ENCODE measurements at regions not wholly inside any gene's neighbourhood (a gene's known extent, or its start where the extent isn't known, plus 50 kb on each side); places are given as distances from the start of the nearest gene placed in this dataset.

DNA sequence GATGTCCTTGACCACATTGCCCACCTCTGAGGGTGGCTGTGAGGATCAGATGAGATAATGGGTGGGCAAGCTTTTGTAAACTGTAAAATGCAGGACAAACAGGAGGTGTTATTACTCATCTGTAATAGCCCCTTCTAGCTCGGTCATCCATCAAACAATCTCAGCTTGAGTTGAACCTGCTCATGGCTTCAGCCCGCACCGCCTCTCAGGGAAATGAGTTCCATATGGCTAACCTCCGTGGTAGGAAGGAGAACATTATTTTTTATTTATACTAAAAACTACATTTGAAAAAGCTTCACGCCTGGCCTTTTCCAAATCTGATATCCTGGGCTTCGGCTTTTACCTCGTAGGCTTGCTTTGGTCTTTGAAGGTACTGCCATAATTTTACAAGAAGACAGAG lies 116.2 kb upstream of the USP24 start:
- no peak for DNase-seq (ENCODE audit: low spot score)

DNA sequence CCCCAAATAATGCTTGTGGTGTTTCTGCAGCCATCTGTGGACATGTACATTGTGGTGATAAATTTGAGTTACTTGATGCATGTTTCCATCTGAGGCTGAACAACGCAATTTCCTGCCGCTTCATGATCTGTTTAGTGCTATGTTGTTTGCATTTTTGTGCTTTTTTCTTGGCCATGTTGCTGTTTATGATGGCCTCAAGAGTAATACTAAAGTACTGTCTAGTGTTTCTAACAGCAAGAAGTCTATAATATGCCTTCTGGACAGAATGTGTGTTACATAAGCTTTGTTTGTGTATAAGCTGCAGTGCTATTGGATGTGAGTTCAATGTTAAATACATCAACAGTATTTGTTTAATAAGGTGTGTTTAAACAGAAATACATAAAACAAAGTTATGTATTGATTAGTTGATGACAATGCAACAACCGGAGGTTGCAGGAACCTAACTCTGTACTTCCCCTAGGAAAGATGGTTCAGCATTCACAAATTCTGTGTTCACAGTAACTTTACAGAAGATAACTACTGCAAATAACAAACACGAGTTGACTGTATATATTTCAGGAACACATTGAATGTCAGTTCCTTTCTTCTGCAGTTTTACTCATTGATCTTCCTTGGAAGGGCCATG lies 114.8 kb upstream of the USP24 start:
- no peak for DNase-seq (ENCODE audit: low spot score)

DNA sequence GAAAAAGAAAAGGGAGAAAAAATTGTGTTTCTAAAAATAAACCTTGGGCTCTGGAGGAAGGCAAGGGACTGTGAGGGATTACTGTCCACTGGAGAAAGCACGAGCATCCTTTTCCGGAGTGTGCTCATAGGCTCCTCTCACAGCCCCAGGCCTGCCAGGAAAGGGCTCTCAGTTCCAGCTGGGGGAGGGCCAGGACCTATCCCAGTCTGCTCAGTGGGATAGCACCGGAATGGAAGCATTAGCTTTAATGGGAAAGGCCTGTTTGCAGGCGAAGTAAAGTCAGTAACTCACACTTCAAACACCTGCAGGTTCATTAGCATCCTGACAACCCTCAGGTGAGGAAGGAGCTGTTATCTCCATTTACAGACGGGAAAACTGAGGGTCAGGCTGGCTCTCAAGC lies 113.9 kb upstream of the USP24 start:
- no peak for DNase-seq (ENCODE audit: low spot score)

DNA sequence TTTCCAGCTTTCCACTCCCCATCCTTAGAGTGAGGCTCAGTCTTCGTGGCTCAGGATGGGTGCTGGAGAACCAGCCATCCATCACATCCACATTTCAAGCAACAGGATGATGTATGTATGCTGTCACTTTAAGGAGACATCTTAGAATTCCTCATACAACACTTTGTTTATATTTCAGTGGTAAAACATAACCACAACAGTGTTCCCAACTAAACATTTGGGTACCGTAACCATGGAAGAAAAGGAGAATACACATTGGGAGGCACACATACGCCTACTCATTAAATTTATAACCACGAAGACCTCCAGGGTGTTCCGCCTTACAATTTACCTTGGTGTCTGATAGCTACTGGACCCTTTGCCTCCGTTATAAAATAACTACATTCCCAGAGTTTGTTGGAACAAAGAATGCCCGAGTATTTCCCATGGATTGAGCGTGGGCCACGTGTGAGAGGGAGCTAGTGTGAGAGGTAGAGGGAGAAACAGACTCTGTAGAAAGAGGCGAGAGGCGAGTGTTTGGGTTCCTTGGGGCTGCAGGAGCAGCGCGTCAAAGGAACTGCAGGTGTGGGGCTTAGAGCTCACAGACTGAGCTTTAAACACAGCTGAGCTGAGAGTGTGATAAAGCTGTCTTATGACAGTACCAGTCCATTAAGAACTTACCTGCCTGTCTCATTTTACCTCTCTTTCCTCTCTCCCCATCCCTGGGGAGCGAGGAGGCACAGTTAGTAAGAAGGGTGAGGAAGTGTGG lies 111.5 kb upstream of the USP24 start:
- DNase-seq (ENCODE audit: low spot score) = no peak

DNA sequence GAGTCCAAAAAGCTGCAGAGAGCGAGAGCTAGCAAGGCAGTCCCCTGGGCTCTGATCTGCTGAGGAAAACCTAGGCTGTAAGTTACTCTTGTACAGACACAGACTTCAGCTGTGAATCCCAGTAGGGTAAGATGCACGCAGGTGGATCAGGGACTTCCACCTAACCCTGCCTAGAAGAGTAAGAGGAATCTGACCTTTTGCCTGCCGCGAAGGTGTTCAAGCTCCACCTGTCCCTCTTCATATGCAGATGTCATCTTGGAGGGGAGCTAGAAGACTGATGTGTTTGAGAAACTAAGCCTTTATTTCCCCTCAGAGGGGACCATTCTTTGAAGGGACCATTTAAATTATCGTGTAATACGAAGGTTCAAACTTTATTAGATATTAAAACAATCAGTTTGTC lies 108.6 kb upstream of the USP24 start:
- DNase-seq (ENCODE audit: low spot score) = no peak

DNA sequence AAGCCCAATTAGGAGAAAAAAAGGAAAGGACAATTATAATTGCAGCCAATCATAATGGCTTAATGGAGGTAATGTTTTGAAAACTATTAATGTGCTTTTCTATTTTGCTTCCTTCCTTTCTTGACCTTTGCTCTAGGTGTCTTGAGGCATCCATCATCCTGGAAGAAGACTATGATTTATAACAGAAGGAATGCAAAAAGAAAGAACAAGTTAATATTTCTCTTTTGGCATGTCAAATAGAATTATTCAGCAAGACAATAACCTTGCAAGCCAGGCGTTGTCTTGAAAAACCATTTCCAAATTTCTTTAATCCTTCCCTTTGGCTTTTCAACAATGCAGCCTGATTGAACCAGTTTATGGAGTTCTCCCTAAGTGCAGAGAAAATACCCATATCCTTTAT lies 107.7 kb upstream of the USP24 start:
- no peak for DNase-seq (ENCODE audit: low spot score)

DNA sequence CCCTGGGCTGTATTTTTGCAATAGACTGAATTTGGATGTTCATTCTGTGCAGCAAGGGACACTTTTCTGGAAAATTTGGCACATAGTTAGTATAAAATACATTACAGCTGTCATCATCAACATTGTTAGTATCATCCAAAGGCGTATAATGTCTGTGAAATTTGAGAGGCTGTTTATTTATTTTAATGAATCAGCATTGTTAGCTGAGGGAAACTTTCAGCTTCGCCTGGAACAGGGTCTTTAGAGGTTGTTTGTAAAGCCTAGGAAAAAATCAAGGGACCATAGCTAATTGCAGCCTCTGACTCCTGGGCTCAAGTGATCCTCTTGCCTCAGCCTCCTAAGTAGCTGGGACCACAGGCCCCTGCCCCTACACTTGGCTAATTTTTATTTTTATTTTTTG lies 106.8 kb upstream of the USP24 start:
- DNase-seq (ENCODE audit: low spot score) = no peak

DNA sequence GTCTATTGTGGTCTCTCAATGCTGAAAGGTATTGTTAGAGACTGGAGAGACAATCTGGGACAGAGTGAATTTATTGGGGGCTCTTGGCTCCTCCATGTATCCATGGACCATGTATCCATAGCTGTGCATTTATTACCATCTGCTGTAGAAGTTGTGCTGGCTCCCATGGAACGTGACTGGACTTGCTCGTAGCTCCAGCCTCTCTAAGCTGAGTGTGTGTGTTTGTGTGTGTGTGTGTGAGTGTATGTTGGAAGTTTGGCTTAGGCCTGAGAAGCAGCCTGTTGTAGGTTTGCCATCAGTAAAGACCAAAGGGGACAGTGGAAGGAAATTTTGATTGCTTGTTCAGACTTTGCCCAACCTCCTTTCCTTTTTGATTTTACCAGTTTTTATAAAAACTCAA lies 105.7 kb upstream of the USP24 start:
- DNase-seq (ENCODE audit: low spot score) = no peak

DNA sequence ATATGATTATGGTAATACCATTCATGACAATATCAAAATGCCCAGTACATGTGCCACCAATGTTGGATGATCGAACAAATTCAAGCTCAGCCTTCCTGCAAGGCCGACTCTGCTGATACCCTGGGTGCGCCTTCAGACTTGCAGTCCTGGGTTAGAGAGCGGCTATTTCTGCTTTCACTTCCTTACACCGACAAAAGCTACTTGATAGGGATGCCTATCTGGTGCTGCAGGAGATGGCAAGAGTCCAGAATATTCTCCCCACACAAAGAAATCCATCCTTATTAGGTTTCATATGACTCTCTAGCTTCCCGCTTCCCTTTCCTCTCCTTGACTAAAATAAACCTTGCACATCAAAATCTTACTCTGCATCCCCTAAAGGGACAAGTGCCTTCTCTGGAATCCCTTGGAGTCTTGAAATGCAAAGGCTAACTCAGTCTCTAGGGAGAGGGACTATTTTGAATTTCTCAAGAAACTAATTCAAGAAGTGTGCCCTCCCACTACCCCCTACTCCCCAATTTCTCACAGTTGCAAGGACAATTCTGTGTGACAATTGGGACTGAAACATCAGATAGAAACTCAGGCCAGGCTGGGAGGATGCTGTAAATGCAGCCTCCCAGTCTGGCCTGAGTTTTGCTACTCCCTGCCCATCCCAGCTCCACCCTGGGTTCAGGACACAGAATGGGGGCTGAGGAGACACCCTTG lies 103.1 kb upstream of the USP24 start:
- peak; percentile 38 for DNase-seq (ENCODE audit: low spot score)

DNA sequence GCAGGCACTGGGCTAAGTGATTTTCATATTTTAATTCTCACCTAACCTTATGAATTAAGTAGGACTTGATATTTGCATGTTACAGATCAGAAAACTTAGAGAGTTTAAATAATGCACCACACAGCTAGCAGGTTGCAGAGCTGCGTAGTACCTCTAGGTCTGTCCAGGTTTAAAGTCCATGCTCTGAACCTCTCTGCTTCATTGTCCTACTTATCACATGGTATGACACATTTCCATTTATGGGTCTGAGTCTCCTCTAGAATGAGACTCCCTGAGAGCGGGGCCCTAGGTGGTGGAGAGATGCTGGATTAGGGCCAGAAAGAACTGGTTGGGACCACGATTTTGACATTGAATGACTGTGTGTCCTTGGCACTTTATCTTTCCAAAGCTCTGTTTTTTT lies 102.5 kb upstream of the USP24 start:
- no peak for DNase-seq (ENCODE audit: low spot score)

DNA sequence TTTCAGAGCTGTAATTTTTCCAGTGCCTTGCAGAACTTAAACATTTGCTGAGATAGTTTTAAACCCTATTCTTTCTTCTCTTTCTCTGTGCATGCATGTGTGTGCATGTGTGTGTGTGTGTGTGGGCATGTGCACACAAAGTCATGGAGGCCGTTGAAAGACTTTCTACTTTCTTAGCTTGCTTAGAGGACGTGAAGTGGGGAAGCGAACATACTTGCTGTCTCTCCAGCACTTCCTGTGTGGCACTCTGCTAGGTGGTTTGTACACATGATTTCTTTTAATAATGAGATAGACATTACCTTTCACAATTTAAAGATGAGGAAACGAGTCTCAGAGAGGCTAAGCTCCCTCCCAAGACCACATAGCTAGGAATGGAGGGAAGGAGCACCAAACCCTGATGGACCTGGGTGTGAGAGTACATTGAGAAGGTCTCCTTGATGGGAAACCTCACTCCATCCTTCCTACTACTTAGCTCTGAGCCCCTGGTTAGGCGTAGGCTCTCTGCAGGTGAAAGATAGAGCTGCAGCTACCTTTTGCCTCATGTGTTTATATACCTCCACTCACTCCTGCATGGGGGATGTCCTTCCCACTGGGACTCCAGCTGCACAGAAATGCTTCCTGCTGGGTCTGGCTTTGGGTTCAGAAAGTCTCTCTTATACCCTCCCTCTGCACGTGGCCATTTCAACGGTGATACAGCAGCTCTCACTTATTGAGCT lies 101.9 kb upstream of the USP24 start:
- DNase-seq (ENCODE audit: low spot score) = no peak

DNA sequence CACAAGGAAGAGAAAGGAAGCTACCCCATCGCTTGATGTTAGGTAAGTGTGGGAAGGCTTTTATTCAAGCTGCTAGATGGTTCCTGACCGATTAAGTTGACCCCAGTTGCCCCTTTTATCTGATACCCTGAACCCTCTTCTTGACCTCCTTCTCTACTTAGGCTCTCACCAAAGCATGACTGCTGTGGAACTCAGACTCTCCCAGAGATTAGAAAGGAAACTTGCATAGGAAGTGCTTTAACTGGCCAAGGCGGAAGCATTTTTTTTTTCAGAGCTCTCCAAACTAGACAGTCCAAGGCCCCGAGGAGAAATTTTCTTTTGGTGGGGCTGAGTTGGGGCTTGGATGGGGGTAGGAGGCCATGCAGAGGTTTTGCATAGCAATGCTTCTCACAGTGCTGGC lies 101.3 kb upstream of the USP24 start:
- no peak for DNase-seq (ENCODE audit: low spot score)

DNA sequence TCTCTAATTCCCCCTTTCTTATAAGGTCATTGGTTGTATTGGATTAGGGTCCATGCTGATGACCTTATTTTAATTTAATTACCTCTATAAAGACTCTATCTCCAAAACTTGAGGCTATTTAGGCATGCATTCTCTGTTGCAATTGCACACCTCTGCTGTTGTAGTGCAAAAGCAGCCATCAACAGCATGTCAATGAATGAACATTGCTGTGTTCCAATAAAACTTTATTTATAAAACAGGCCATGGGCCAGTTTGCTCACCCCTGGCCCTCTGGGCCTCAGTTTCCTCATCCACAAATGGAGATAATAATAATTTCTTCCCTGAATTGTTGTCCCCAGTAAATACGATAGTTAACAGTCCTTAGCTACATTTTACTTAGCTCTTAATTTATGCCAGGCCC lies 100.4 kb upstream of the USP24 start:
- DNase-seq (ENCODE audit: low spot score) = no peak

DNA sequence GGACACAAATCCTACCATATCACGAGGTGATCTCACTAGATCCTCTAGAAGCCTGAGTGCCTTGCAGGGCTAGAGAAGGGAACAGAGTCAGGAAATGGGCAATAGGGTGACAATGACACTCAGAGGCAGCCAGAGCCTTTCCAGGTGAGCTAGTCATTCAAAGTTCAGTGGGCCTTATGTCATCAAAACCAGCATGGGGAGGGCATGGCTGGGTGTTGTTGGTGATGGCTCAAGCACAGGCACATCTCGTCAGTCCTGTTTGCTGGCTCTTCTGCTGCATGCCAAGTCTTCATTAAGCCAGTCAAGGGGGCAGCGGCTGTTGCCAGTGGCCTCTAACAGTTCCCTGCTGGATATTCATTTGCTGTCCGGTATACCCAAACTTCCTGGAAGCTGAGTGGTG lies 99.6 kb upstream of the USP24 start:
- DNase-seq (ENCODE audit: low spot score) = no peak

DNA sequence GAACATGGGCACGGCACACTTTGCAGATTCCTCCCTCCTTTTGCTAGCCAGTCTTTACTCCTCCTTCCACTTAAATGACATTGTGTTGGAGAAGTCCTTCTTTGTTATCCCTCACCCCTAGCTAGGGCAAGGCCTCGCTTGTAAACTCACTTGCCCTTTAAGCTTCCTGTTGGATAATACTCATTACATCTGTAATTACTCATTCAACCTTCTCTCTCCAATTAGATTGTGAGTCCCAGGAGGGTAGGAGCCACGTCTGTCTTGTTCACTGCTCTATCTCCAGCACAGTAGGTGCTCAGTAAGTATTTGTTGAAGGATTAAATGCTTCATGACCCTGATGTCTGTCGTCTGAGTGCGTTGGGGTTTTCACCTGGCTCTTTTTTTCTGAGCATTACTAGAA lies 98.7 kb upstream of the USP24 start:
- DNase-seq (ENCODE audit: low spot score) = no peak

DNA sequence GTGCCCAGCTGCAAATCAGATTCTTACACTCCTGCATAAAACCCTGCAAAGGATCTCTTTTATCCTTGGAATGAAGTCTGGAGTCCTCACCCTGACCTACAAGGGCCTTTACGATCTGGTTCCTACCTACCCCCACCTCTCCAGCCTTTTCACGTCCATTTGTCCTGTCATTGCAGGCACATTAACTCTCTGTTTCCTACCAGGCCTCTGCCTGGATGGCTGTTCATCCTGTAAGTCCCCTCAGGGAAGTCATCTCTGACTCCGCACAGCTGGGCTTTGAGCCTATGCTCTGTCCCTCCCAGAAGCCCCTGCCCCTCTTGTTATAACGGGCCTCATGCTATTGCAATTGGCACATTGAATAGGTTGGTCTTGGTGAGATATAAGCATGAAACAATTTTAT lies 96.8 kb upstream of the USP24 start:
- DNase-seq (ENCODE audit: low spot score) = no peak

DNA sequence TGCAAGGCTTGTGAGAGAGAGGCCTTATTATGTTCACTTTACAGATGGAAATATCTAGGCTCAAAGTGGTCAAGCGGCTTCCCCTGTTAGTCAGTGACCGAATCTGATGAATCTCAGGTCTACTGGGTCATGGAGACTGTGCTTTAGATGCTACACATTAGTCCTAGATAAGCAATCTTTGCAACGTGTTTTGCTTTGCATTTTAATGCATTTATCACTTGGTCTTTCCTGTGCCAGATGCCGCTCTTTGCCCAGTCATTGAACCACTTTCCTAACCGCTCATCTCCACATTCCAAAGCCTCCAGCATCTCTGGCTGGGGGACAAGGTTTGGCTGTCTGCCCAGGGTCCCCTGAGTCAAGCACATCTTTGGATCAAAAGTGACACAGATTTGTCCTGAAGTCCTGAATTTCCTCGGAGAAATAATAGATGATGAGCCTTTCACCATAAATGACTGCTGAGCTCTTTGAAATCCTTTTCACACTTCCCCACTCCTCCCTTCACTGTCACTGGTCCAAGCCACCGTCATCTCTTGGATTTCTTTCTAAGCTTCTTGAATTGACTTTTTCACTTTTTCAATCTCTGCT lies 96.0 kb upstream of the USP24 start:
- no peak for DNase-seq (ENCODE audit: low spot score)

DNA sequence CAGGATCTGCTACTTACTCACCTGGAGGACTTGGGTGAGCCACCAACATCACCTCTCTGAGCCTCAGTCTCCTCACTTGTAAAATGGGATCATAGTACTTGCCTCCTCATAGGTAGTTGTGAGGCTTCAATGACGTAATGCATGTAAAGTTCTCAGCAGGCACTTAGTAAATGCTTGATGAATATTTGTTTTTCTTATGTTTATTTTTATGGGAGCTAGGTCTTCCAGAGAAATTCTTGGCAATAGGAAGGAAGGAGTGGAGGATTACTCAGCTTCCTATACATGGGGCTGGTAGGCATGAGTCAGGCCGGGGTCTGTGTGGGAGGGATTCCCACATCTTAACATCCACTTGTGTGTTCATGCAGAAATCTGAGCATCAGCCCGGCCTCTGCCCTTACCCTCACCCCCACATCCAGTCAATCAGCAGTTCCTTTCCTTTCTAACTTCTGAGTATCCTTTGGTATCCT lies 95.4 kb upstream of the USP24 start:
- no peak for DNase-seq (ENCODE audit: low spot score)

DNA sequence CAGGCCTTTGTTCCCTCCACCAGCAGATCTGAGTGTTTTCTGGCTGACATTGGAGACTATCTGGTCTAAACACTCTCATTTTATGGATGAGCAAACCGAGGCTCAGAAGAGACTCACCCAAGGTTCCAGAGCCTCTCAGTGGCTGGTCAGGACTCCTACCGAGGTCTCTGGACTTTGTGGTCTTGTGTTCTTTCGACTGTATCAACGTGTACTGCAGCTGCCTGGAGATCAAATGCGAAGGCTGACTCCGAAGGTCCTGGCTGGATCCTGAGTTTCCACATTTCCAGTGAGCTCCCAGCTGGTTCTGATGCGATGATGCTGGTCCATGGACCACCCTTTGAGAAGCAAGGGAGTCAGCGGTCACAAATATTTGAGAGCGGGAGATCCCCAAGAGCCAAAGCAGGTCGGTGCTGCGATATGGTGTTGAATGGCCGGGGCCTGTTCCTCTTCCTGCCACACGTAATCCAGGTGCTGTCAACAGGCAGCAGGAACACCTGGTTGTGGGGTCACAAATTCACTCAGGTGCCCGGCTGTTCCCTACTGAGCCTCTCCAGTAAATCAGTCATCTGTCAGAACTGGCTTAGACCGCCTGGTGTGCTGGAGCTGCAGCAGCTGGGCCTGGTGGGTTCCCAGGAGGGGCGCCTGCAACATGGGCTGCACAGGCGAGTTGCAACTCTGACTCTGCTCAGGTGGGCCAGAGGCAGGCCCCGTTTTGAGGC lies 94.8 kb upstream of the USP24 start:
- DNase-seq (ENCODE audit: low spot score) = no peak

DNA sequence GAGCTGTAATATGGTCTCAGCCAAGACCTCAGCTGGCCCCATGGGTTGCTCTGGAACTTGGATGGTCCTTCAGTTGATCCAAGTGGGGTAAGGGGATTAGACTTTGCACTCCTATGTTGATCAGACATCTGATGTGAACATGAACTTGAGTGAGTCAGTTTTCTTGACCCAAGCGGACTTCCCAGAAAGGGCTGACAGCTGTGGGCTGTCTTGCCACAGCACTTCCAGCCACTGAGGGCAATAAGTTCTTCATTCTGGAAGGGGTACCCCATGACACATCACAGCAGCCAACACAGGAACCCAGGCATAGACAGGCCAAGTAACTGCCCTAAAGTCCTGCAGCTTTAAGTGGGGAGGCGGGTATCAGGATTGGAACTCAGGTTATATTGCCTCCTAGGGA lies 93.9 kb upstream of the USP24 start:
- no peak for DNase-seq (ENCODE audit: low spot score)

DNA sequence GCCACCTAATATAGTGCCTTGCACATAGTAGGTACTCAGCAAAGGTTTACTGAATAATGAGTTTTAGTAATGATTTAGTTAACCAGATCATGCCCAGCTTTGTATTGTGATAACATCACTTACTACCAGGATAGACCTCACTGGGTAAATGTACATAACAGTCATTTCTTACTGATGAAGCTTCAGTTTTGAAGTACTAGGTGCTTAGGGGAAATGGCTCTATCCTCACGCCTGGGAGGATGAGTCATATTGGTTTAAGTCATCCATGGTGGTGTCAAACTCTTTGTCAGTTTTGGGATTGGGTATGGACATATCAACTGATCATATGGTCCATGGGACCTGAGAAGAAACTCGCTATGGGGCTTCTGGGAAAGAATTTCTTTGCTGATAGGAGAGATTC lies 90.6 kb upstream of the USP24 start:
- no peak for DNase-seq (ENCODE audit: low spot score)

Data from globus pallidus (tissue), 1 donor.